Stomach (tissue), 8 donors: ENCODE measurements at regions not wholly inside any gene's neighbourhood (a gene's known extent, or its start where the extent isn't known, plus 50 kb on each side); places are given as distances from the start of the nearest gene placed in this dataset.

Experiments used
- DNase-seq, 2 donors: peaks; one replicate each; pipeline versions ENCODE4 v3.0.0 to v3.0.0-alpha.2; 2013 to 2019
- H3K27ac ChIP-seq, 5 donors: fragments of 200-600 bp in 4 of 5; sonication (generic) in 4 of 5; one replicate each; pipeline ENCODE4 v1.5.1; 2013 to 2019; ENCODE audit warnings: mild to moderate bottlenecking in 1 of 5, moderate library complexity in 1 of 5
- H3K27me3 ChIP-seq, 3 donors: fragments of 200-600 bp; sonication (generic); one replicate each; pipeline ENCODE4 v1.5.1; 2017 to 2019; ENCODE audit warnings: mixed run types in 1 of 3
- H3K36me3 ChIP-seq, 4 donors: fragments of 200-600 bp; sonication (generic); 1 replicate in 3 of 4; 2 replicates in 1 of 4; pipeline ENCODE4 v1.5.1; 2016 to 2019
- H3K4me1 ChIP-seq, 4 donors: fragments of 200-600 bp; sonication (generic); one replicate each; pipeline ENCODE4 v1.5.1; 2016 to 2019
- H3K4me3 ChIP-seq, 4 donors: fragments of 200-600 bp; sonication (generic) in 3 of 4; one replicate each; pipeline ENCODE4 v1.5.1; 2016 to 2019; ENCODE audit warnings: mild to moderate bottlenecking in 1 of 4
- H3K9me3 ChIP-seq, 4 donors: fragments of 200-600 bp; sonication (generic); one replicate each; pipeline ENCODE4 v1.5.1; 2016 to 2019
- CTCF ChIP-seq, 7 experiments: fragments of 450-650 bp in 4 of 7; fragments of 200-600 bp in 3 of 7; sonication (generic) in 3 of 7; IDR thresholded peaks; one replicate each; pipeline ENCODE4 v1.5.1; 2016 to 2019; ENCODE audit warnings: antibody characterized with exemption in 7 of 7, control low read depth in 2 of 7, mild to moderate bottlenecking in 1 of 7
- EP300 ChIP-seq: sonication (generic); formaldehyde crosslinking; IDR thresholded peaks from one replicate; pipeline ENCODE4 v1.6.1; 2017; ENCODE audit warnings: antibody characterized with exemption
- POLR2A ChIP-seq, 4 donors: fragments of 450-650 bp; IDR thresholded peaks; one replicate each; pipeline ENCODE4 v1.6.1; 2016; ENCODE audit warnings: antibody characterized with exemption in 4 of 4, control low read depth in 2 of 4, mild to moderate bottlenecking in 1 of 4, moderate library complexity in 1 of 4
- POLR2AphosphoS5 ChIP-seq, 3 donors: sonication (generic); formaldehyde crosslinking; IDR thresholded peaks; one replicate each; pipeline ENCODE4 v1.6.1; 2016; ENCODE audit warnings: antibody characterized with exemption in 3 of 3
- WGBS, 5 donors: extraction: QIAGEN DNeasy Blood & Tissue Kit in 3 of 5; methylation state at CpG; one replicate each; pipeline versions ENCODE4 v1.1.5 to v1.1.7; 2013 to 2018; 5-methylcytosine and 5-hydroxymethylcytosine counted together
- intact Hi-C: fragments of 100-400 bp; cut with DNase I; formaldehyde crosslinking; loops from one replicate; pipeline ENCODE4 v1.15.1; 2023; ENCODE audit warnings: low total_unique reads
- donor health status: healthy with polysubstance abuse.
- donor health status: Bipolar disorder and iron deficiency.
- donor health status: healthy.

- H3K27me3 ChIP-seq: no peaks in the 10 kb centered on the region
- no peaks in the 10 kb centered on the region for H3K9me3 ChIP-seq
- intact Hi-C loops: no loop called here
- no peak overlapping the region for H3K4me3 ChIP-seq
- no peaks in the 10 kb centered on the region for H3K4me1 ChIP-seq
- H3K27ac ChIP-seq: no peak overlapping the region
- no peaks in the 10 kb centered on the region for H3K36me3 ChIP-seq
- no peak for DNase-seq
- TF ChIP-seq EP300 (no peak), POLR2A (IDR thresholded peaks at IDR 0.05) (no peak), POLR2AphosphoS5 (IDR thresholded peaks at IDR 0.05) (no peak), CTCF (IDR thresholded peaks at IDR 0.05) (no peak)
Observed at GRCh38 chr1:80044662-80045061, 1038.1 kb upstream of the ADGRL4 start.

GRCh38 chr1:80036690-80037432 is 1030.3 kb upstream of the ADGRL4 start:
- intact Hi-C loops: no loop called here
- TF ChIP-seq CTCF (IDR thresholded peaks at IDR 0.05) (no peak), POLR2A (IDR thresholded peaks at IDR 0.05) (no peak), POLR2AphosphoS5 (IDR thresholded peaks at IDR 0.05) (no peak), EP300 (no peak)
- Histone ChIP-seq H3K27me3 (no peaks in the 10 kb centered on the region), H3K36me3 (no peaks in the 10 kb centered on the region), H3K4me3 (no peak overlapping the region), H3K9me3 (no peaks in the 10 kb centered on the region), H3K27ac (no peak overlapping the region), H3K4me1 (no peaks in the 10 kb centered on the region)
- 58 to 70% (median 63%) methylated on average over 3 of the region's 3 CpGs for WGBS, 5 donors
- no peak for DNase-seq

GRCh38 chr1:80023358-80023757 is 1016.8 kb upstream of the ADGRL4 start:
- WGBS, 5 donors: 68 to 96% (median 84%) methylated on average over 1 of the region's 1 CpG

GRCh38 chr1:80021891-80022290 is 1015.4 kb upstream of the ADGRL4 start:
- Histone ChIP-seq H3K4me1 (no peaks in the 10 kb centered on the region), H3K9me3 (no peaks in the 10 kb centered on the region), H3K4me3 (no peak overlapping the region), H3K27me3 (no peaks in the 10 kb centered on the region), H3K36me3 (no peaks in the 10 kb centered on the region), H3K27ac (no peak overlapping the region)
- no peak for DNase-seq
- TF ChIP-seq CTCF (IDR thresholded peaks at IDR 0.05) (no peak), POLR2A (IDR thresholded peaks at IDR 0.05) (no peak), EP300 (no peak), POLR2AphosphoS5 (IDR thresholded peaks at IDR 0.05) (no peak)
- intact Hi-C loops: no loop called here

More at GRCh38 chr1:80023358-80023757, 1016.8 kb upstream of the ADGRL4 start:
- Histone ChIP-seq H3K4me3 (no peak overlapping the region), H3K4me1 (no peaks in the 10 kb centered on the region), H3K27me3 (no peaks in the 10 kb centered on the region), H3K27ac (no peak overlapping the region), H3K9me3 (no peaks in the 10 kb centered on the region), H3K36me3 (no peaks in the 10 kb centered on the region)
- TF ChIP-seq POLR2AphosphoS5 (IDR thresholded peaks at IDR 0.05): no peak
- no peak for TF ChIP-seq POLR2A (IDR thresholded peaks at IDR 0.05)
- intact Hi-C loops: no loop called here
- DNase-seq: no peak

- H3K36me3 ChIP-seq: no peaks in the 10 kb centered on the region
- 71 to 81% (median 77%) methylated on average over 3 of the region's 3 CpGs for WGBS, 5 donors
- H3K27ac ChIP-seq: no peak overlapping the region
- intact Hi-C loops: no loop called here
- H3K9me3 ChIP-seq: no peaks in the 10 kb centered on the region
- no peak for DNase-seq
- no peak for TF ChIP-seq EP300
- TF ChIP-seq CTCF (IDR thresholded peaks at IDR 0.05): no peak
- TF ChIP-seq POLR2AphosphoS5 (IDR thresholded peaks at IDR 0.05): no peak
- TF ChIP-seq POLR2A (IDR thresholded peaks at IDR 0.05): no peak
- H3K4me3 ChIP-seq: no peak overlapping the region
- no peaks in the 10 kb centered on the region for H3K27me3 ChIP-seq
- H3K4me1 ChIP-seq: no peaks in the 10 kb centered on the region
Observed at GRCh38 chr1:80018348-80018747, 1011.8 kb upstream of the ADGRL4 start.
